IMR-90 (cell line): ENCODE measurements at regions not wholly inside any gene's neighbourhood (a gene's known extent, or its start where the extent isn't known, plus 50 kb on each side); places are given as distances from the start of the nearest gene placed in this dataset.

Experiments used
- BHLHE40 ChIP-seq: fragments of 150-350 bp; IDR thresholded peaks from 2 replicates; pipeline ENCODE4 v1.6.1; 2016; ENCODE audit warnings: mild to moderate bottlenecking, low read depth, low read length
- CEBPB ChIP-seq: IDR thresholded peaks from 2 replicates; pipeline ENCODE4 v1.6.1; 2012; ENCODE audit warnings: low read depth, low read length, improper control_type of control experiment
- CTCF ChIP-seq: conservative IDR thresholded peaks from 2 replicates; pipeline ENCODE4 v1.5.1; 2012; ENCODE audit warnings: mild to moderate bottlenecking, low read depth, low read length, improper control_type of control experiment
- FOS ChIP-seq: fragments of 150-350 bp; IDR thresholded peaks from 2 replicates; pipeline ENCODE4 v1.6.1; 2016; ENCODE audit warnings: low read depth, low read length
- MAFK ChIP-seq: IDR thresholded peaks from 2 replicates; pipeline ENCODE4 v1.6.1; 2012; ENCODE audit warnings: low read depth, low read length, improper control_type of control experiment
- MAZ ChIP-seq: IDR thresholded peaks from 2 replicates; pipeline ENCODE4 v1.6.1; 2012; ENCODE audit warnings: low read depth, mild to moderate bottlenecking, low read length, improper control_type of control experiment, moderate library complexity, borderline replicate concordance
- MXI1 ChIP-seq: IDR thresholded peaks from 2 replicates; pipeline ENCODE4 v1.6.1; 2012; ENCODE audit warnings: low read depth, mild to moderate bottlenecking, low read length, moderate library complexity, borderline replicate concordance
- POLR2A ChIP-seq: IDR thresholded peaks from 2 replicates; pipeline ENCODE4 v1.6.1; 2012; ENCODE audit warnings: mild to moderate bottlenecking, low read depth, low read length
- RAD21 ChIP-seq: IDR thresholded peaks from 2 replicates; pipeline ENCODE4 v1.6.1; 2012; ENCODE audit warnings: low read length, improper control_type of control experiment
- RCOR1 ChIP-seq: IDR thresholded peaks from 2 replicates; pipeline ENCODE4 v1.6.1; 2012; ENCODE audit warnings: mild to moderate bottlenecking, low read length, improper control_type of control experiment; ENCODE audit not compliant: insufficient replicate concordance
- RFX5 ChIP-seq: IDR thresholded peaks from 2 replicates; pipeline ENCODE4 v1.8.0; 2012; ENCODE audit warnings: low read depth, mild to moderate bottlenecking, low read length, moderate library complexity
- SMC3 ChIP-seq: fragments of 150-350 bp; IDR thresholded peaks from 2 replicates; pipeline ENCODE4 v1.6.1; 2016; ENCODE audit warnings: low read depth, mild to moderate bottlenecking, antibody characterized with exemption, low read length, moderate library complexity

DNA sequence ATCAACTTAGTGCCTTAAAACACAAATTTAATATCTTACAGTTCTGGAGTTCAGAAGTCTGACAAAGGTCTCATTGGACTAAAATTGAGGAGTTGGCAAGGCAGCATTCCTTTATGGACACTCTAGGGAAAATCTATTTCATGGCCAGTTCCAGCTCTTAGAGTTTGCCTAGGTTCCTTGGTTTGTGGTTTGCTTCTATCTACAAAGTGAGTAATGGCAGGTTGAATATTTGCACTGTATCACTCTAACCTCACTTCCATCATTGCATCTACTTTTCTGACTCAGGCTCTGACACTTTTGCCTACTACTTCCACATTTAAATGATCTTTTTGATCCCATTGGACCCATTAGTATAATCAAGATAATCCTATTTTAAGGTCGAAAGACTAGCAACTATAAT lies 64.7 kb upstream of the PCDH10 start:
- TF ChIP-seq BHLHE40 (no peak), CTCF (no peak), POLR2A (no peak), RAD21 (no peak), SMC3 (no peak), CEBPB (no peak), RCOR1 (no peak), MXI1 (no peak), RFX5 (no peak), MAZ (no peak), FOS (no peak), MAFK (no peak)
